Upper lobe of left lung (tissue), 4 donors: ENCODE measurements at regions not wholly inside any gene's neighbourhood (a gene's known extent, or its start where the extent isn't known, plus 50 kb on each side); places are given as distances from the start of the nearest gene placed in this dataset.

Source experiments
- POLR2A ChIP-seq, 4 donors: fragments of 450-650 bp; IDR thresholded peaks; one replicate each; pipeline ENCODE4 v1.5.1; 2016 to 2017; ENCODE audit warnings: antibody characterized with exemption in 4 of 4, mild to moderate bottlenecking in 2 of 4
- TF ChIP-seq, protein P1 (sequence below), 6 experiments: fragments of 450-650 bp in 4 of 6; fragments of 200-600 bp in 2 of 6; sonication (generic) in 2 of 6; IDR thresholded peaks; one replicate each; pipeline ENCODE4 v1.5.1; 2016 to 2019; ENCODE audit warnings: antibody characterized with exemption in 6 of 6

DNA sequence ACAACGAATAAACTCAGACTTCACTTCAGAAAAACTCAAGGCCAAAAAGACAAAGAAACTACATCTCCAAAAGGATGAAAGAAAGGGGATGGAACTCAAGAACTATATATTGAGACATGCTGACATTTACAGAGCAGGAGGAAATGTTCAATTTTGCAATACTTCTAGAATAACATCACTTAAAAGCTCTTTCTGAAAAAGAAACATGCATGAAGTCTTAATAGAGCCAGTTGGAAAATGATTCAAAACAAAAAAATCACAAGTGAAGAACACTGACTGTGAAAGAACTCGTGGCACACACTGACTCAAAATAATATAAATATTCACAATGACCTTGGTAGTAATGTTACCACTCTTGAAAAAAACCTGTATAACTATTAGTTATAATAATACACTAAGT lies 267.8 kb upstream of the NREP start:
- TF ChIP-seq, protein P1, sequence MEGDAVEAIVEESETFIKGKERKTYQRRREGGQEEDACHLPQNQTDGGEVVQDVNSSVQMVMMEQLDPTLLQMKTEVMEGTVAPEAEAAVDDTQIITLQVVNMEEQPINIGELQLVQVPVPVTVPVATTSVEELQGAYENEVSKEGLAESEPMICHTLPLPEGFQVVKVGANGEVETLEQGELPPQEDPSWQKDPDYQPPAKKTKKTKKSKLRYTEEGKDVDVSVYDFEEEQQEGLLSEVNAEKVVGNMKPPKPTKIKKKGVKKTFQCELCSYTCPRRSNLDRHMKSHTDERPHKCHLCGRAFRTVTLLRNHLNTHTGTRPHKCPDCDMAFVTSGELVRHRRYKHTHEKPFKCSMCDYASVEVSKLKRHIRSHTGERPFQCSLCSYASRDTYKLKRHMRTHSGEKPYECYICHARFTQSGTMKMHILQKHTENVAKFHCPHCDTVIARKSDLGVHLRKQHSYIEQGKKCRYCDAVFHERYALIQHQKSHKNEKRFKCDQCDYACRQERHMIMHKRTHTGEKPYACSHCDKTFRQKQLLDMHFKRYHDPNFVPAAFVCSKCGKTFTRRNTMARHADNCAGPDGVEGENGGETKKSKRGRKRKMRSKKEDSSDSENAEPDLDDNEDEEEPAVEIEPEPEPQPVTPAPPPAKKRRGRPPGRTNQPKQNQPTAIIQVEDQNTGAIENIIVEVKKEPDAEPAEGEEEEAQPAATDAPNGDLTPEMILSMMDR (IDR thresholded peaks at IDR 0.05) = no peak
- no peak for TF ChIP-seq POLR2A (IDR thresholded peaks at IDR 0.05)
